Bronchial epithelial cell (primary cell): ENCODE measurements at regions not wholly inside any gene's neighbourhood (a gene's known extent, or its start where the extent isn't known, plus 50 kb on each side); places are given as distances from the start of the nearest gene placed in this dataset.

ENCODE experiments used
- DNase-seq: peaks from one replicate; pipeline ENCODE4 v3.0.0-alpha.2; 2010; ENCODE audit warnings: low read depth
- FAIRE-seq: peaks from 2 replicates; lab custom pipeline; 2011; peaks lifted over from hg19 to GRCh38; lab: Jason Lieb, UNC
- H3K27me3 ChIP-seq: 2 replicates; pipeline ENCODE4 v1.5.1; 2011; ENCODE audit warnings: low read length; ENCODE audit not compliant: control insufficient read depth, insufficient read depth
- H3K36me3 ChIP-seq: 2 replicates; pipeline ENCODE4 v1.5.1; 2011; ENCODE audit warnings: low read length; ENCODE audit not compliant: control insufficient read depth, insufficient read depth
- H3K4me3 ChIP-seq: 2 replicates; pipeline ENCODE4 v1.5.1; 2011; ENCODE audit warnings: mild to moderate bottlenecking, low read depth, low read length, control low read depth
- CTCF ChIP-seq: IDR thresholded peaks from 2 replicates; pipeline ENCODE4 v1.5.1; 2011; ENCODE audit warnings: mild to moderate bottlenecking, moderate library complexity, low read length, control low read depth, inconsistent platforms; ENCODE audit not compliant: insufficient read depth, severe bottlenecking

- Histone ChIP-seq H3K4me3 (no peak overlapping the region), H3K36me3 (no peaks in the 10 kb centered on the region), H3K27me3 (no peaks in the 10 kb centered on the region)
- TF ChIP-seq CTCF: no peak
- DNase-seq (peak; percentile 69), FAIRE-seq (peak; percentile 98)
These were observed 230.8 kb downstream of the ANAPC1 start for GRCh38 chr2:111653103-111653624.

DNA sequence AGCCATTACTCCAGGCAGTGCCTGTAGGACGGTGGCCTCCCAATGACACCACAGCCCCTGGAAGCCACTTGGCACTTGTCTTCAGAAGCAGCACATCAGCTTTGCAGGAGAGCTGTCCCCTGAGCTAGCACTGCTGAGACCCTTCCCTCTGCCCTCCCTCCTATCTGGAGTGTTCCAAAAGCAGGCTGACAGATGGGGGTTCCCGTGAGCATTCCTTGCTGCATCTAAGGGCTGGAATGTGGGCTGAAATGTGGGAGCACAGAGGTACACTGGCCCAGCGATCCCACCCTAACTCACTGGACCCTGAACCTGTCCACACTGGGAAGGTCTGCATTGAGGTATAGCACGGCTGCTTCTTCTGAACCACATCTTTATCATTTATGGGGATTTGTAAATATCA lies 230.1 kb downstream of the ANAPC1 start:
- Histone ChIP-seq H3K27me3 (no peaks in the 10 kb centered on the region), H3K36me3 (no peaks in the 10 kb centered on the region), H3K4me3 (no peak overlapping the region)
- FAIRE-seq (no peak), DNase-seq (no peak)
- TF ChIP-seq CTCF: no peak

- Histone ChIP-seq H3K27me3 (no peaks in the 10 kb centered on the region), H3K36me3 (no peaks in the 10 kb centered on the region), H3K4me3 (no peak overlapping the region)
- FAIRE-seq: no peak
- DNase-seq: no peak
- no peak for TF ChIP-seq CTCF
These were observed 229.2 kb downstream of the ANAPC1 start for GRCh38 chr2:111654829-111655228.

DNA sequence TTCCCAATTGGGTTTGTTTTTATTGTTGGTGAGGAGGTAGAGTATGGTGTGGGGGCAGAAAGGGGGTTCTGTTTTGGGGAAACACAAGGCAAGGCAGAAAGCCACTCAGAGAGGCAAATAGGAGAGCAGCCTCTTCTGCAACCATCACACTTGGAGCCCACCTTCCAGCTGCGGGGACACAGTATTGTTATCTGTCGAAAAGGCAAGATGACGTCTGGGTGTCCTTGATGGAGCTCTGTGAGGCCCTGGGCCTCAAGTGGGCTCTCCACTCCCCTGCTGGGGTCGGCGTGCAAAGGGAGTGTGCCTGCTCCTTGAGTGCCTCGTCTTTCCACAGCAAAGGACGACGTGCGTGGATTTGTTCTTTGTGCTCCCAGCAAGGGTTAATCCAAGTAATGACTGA lies 227.6 kb downstream of the ANAPC1 start:
- no peak for FAIRE-seq
- no peak for TF ChIP-seq CTCF

GRCh38 chr2:111656894-111657293 lies 227.1 kb downstream of the ANAPC1 start:
- FAIRE-seq: no peak
- Histone ChIP-seq H3K4me3 (no peak overlapping the region), H3K27me3 (no peaks in the 10 kb centered on the region), H3K36me3 (no peaks in the 10 kb centered on the region)
- no peak for TF ChIP-seq CTCF
- no peak for DNase-seq

More for the DNA sequence above, 227.6 kb downstream of the ANAPC1 start:
- Histone ChIP-seq H3K4me3 (no peak overlapping the region), H3K27me3 (no peaks in the 10 kb centered on the region), H3K36me3 (no peaks in the 10 kb centered on the region)
- no peak for DNase-seq

DNA sequence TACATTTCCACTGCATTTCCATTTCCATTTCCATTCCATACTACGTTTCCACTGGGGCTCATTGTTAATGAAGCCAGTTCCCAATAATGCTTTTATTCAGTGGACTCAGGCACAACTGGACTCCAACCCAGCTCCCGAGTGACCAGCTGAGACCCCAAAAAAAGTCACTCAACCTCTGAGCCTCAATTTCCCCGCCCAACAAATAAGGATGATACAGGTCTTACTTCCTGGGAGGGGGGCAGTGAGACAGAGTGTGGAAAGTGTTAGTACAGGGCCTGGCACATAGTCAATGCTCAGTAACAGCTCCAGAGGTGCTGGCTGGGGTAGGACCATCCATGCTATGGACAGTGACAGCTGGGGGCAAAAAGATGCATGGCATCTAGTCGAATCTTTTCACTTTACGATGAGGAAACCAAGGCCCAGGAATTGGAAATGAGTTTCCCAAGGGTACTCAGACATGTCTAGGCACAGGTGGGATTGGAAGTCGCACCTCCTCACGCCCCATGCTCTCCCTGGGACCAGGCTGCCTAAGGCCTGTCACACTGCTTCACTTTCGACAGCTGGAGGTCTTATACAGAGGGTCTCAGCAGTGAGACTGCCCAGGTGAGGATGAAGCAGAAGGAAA lies 226.5 kb downstream of the ANAPC1 start:
- FAIRE-seq: no peak
- no peaks in the 10 kb centered on the region for H3K36me3 ChIP-seq
- H3K4me3 ChIP-seq: no peak overlapping the region
- no peak for TF ChIP-seq CTCF
- no peak for DNase-seq
- H3K27me3 ChIP-seq: no peaks in the 10 kb centered on the region
